ENCODE measurements at regions not wholly inside any gene's neighbourhood (a gene's known extent, or its start where the extent isn't known, plus 50 kb on each side); places are given as distances from the start of the nearest gene placed in this dataset.
"Not testable (repeated sequence)": the region's sequence is repeated elsewhere in the genome, so short reads cannot be mapped to it uniquely, and the experiment has no call there.

- in situ Hi-C loops (cut with HindIII; ENCODE audit: low sequenced_read_pairs) = no loop called here
- DNase-seq (ENCODE audit: low read depth, low spot score) = no peak
- TF ChIP-seq CTCF (IDR thresholded peaks at IDR 0.05; ENCODE audit: low read depth, low read length) = no peak
- no peak overlapping the region for H3K4me3 ChIP-seq (ENCODE audit: low read depth, low read length)
These were observed 88.7 kb upstream of the TBL1X start for GRCh38 chrX:9376111-9376510.

- DNase-seq (ENCODE audit: low read depth, low spot score); in situ Hi-C loops (cut with HindIII; ENCODE audit: low sequenced_read_pairs): not testable (repeated sequence)
These were observed 87.6 kb upstream of the TBL1X start for GRCh38 chrX:9377216-9377615.

GRCh38 chrX:9378980-9379696, 85.7 kb upstream of the TBL1X start:
- TF ChIP-seq CTCF (IDR thresholded peaks at IDR 0.05; ENCODE audit: low read depth, low read length) = no peak
- no peak for DNase-seq (ENCODE audit: low read depth, low spot score)
- H3K4me3 ChIP-seq (ENCODE audit: low read depth, low read length) = no peak overlapping the region
- in situ Hi-C loops (cut with HindIII; ENCODE audit: low sequenced_read_pairs) = no loop called here

More at GRCh38 chrX:9377216-9377615, 87.6 kb upstream of the TBL1X start:
- H3K4me3 ChIP-seq (ENCODE audit: low read depth, low read length) = not testable (repeated sequence)

- in situ Hi-C loops (cut with HindIII; ENCODE audit: low sequenced_read_pairs) = no loop called here
- no peak for TF ChIP-seq CTCF (IDR thresholded peaks at IDR 0.05; ENCODE audit: low read depth, low read length)
- no peak overlapping the region for H3K4me3 ChIP-seq (ENCODE audit: low read depth, low read length)
- DNase-seq (ENCODE audit: low read depth, low spot score) = peak; percentile 46
These were observed 84.9 kb upstream of the TBL1X start for GRCh38 chrX:9379697-9380551.

GRCh38 chrX:9383655-9384054, 81.2 kb upstream of the TBL1X start:
- in situ Hi-C loops (cut with HindIII; ENCODE audit: low sequenced_read_pairs) = no loop called here
- no peak for TF ChIP-seq CTCF (IDR thresholded peaks at IDR 0.05; ENCODE audit: low read depth, low read length)
- DNase-seq (ENCODE audit: low read depth, low spot score) = no peak
- no peak overlapping the region for H3K4me3 ChIP-seq (ENCODE audit: low read depth, low read length)

GRCh38 chrX:9388450-9388849, 76.4 kb upstream of the TBL1X start:
- in situ Hi-C loops (cut with HindIII; ENCODE audit: low sequenced_read_pairs) = no loop called here
- no peak for DNase-seq (ENCODE audit: low read depth, low spot score)
- H3K4me3 ChIP-seq (ENCODE audit: low read depth, low read length) = no peak overlapping the region
- no peak for TF ChIP-seq CTCF (IDR thresholded peaks at IDR 0.05; ENCODE audit: low read depth, low read length)

GRCh38 chrX:9390121-9390520, 74.7 kb upstream of the TBL1X start:
- in situ Hi-C loops (cut with HindIII; ENCODE audit: low sequenced_read_pairs) = no loop called here
- peak; percentile 30 for DNase-seq (ENCODE audit: low read depth, low spot score)
- no peak overlapping the region for H3K4me3 ChIP-seq (ENCODE audit: low read depth, low read length)
- TF ChIP-seq CTCF (IDR thresholded peaks at IDR 0.05; ENCODE audit: low read depth, low read length) = no peak

Measured in astrocyte of the spinal cord (primary cell).